VCaP (cell line): ENCODE measurements at regions not wholly inside any gene's neighbourhood (a gene's known extent, or its start where the extent isn't known, plus 50 kb on each side); places are given as distances from the start of the nearest gene placed in this dataset.
"Not testable (repeated sequence)": the region's sequence is repeated elsewhere in the genome, so short reads cannot be mapped to it uniquely, and the experiment has no call there.

ENCODE experiments used
- H3K27ac ChIP-seq: fragments of 450-650 bp; 2 replicates; pipeline ENCODE4 v1.5.1; 2017
- TF ChIP-seq, protein P1 (sequence below): fragments of 450-650 bp; conservative IDR thresholded peaks from 2 replicates; pipeline ENCODE4 v1.5.1; 2017; ENCODE audit warnings: mild to moderate bottlenecking, moderate library complexity

DNA sequence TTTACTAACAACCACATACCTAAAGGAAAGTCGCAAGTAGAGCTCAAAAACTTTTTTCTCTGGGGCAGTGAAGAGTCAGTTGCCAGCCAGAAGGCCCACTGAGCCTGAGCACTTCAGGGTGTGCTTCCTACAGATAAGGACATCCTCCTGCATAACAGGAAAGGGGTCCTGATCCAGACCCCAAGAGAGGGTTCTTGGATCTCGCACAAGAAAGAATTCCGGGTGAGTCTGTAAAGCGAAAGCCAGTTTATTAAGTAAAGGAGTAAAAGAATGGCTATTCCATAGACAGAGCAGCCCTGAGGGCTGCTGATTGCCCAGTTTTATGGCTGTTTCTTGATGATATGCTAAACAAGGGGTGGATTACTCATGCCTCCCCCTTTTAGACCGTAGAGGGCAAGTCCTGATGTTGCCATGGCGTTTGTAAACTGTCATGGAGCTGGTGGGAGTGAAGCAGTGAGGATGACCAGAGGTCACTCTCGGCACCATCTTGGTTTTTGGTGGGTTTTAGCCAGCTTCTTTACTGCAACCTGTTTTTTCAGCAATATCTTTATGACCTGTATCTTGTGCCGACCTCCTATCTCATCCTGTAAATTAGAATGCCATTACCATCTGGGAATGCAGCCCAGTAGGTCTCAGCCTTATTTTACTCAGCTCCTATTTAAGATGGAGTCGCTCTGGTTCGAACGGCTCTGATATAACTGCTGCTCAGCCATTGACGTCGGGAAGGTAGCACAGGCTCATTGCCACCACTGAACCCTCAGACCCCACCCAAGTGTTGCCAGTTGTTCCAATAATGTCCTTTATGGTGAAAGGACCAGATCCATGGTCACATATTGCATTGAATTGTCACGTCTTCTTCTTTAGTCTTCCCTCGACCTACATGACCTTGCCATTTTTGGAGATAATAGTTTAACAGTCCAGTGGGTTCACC is 96.6 kb upstream of the ERRFI1 start:
- TF ChIP-seq, protein P1, sequence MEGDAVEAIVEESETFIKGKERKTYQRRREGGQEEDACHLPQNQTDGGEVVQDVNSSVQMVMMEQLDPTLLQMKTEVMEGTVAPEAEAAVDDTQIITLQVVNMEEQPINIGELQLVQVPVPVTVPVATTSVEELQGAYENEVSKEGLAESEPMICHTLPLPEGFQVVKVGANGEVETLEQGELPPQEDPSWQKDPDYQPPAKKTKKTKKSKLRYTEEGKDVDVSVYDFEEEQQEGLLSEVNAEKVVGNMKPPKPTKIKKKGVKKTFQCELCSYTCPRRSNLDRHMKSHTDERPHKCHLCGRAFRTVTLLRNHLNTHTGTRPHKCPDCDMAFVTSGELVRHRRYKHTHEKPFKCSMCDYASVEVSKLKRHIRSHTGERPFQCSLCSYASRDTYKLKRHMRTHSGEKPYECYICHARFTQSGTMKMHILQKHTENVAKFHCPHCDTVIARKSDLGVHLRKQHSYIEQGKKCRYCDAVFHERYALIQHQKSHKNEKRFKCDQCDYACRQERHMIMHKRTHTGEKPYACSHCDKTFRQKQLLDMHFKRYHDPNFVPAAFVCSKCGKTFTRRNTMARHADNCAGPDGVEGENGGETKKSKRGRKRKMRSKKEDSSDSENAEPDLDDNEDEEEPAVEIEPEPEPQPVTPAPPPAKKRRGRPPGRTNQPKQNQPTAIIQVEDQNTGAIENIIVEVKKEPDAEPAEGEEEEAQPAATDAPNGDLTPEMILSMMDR: no peak
- no peak overlapping the region for H3K27ac ChIP-seq

GRCh38 chr1:8122160-8122476 is 96.0 kb upstream of the ERRFI1 start:
- H3K27ac ChIP-seq: no peak overlapping the region
- TF ChIP-seq, protein P1: no peak

- TF ChIP-seq, protein P1: no peak
- H3K27ac ChIP-seq: no peak overlapping the region
These were observed 95.4 kb upstream of the ERRFI1 start for GRCh38 chr1:8121261-8122159.

- TF ChIP-seq, protein P1: no peak
- no peak overlapping the region for H3K27ac ChIP-seq
These were observed 94.7 kb upstream of the ERRFI1 start for GRCh38 chr1:8120693-8121260.

DNA sequence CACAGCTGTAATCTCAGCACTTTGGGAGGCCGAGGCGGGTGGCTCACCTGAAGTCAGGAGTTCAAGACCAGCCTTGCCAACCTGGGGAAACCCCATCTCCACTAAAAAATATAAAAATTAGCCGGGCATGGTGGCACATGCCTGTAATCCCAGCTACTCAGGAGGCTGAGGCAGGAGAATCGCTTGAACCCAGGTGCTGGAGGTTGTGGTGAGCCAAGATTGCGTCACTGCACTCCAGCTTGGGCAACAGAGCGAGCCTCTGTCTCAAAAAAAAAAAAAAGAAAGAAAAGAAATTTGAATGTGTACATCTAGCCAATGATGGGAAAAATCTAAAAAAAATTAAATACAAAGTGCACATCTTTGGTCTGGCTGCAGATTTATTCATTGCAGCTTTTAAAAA is 92.6 kb upstream of the ERRFI1 start:
- not testable (repeated sequence) for H3K27ac ChIP-seq

- TF ChIP-seq, protein P1: no peak
- no peak overlapping the region for H3K27ac ChIP-seq
These were observed 91.9 kb upstream of the ERRFI1 start for GRCh38 chr1:8118031-8118451.

DNA sequence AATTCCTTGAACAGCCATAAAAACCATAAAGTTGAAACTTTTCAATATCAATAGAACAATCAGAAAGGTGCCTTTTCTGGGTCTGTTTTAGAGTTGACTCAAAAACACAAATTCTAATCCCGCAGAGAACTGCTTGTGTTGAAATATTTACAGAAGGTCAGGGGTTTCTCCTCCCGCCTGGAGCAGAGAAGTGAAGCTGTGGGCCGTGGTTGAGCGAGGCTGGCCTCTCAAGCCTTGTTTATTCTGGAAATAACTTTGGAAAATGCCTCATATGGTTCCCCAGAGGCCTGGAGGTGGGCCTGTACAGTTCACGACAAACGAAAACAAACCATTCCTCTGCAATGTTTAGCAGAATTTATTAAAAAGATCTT is 90.8 kb upstream of the ERRFI1 start:
- no peak overlapping the region for H3K27ac ChIP-seq

More for the DNA sequence above, 90.8 kb upstream of the ERRFI1 start:
- TF ChIP-seq, protein P1: no peak
